ACC112 (cell line): ENCODE measurements at regions not wholly inside any gene's neighbourhood (a gene's known extent, or its start where the extent isn't known, plus 50 kb on each side); places are given as distances from the start of the nearest gene placed in this dataset.

ENCODE experiments used
- H2AFZ ChIP-seq: fragments of 200-600 bp; sonication (generic); one replicate; pipeline ENCODE4 v1.6.0; 2017; ENCODE audit warnings: antibody characterized with exemption, low read length; ENCODE audit not compliant: unreplicated experiment
- H3K27ac ChIP-seq: fragments of 200-600 bp; sonication (generic); 2 replicates; pipeline ENCODE4 v1.5.1; 2014; ENCODE audit warnings: low read depth, mild to moderate bottlenecking, antibody characterized with exemption, low read length, moderate library complexity
- H3K27me3 ChIP-seq: fragments of 200-600 bp; sonication (generic); 2 replicates; pipeline ENCODE4 v1.6.1; 2014; ENCODE audit warnings: mild to moderate bottlenecking, antibody characterized with exemption, low read length, moderate library complexity, mixed read lengths; ENCODE audit not compliant: insufficient read depth
- H3K36me3 ChIP-seq: fragments of 200-600 bp; sonication (generic); 2 replicates; pipeline ENCODE4 v1.6.1; 2016; ENCODE audit warnings: mild to moderate bottlenecking, antibody characterized with exemption, low read length, moderate library complexity, mixed read lengths; ENCODE audit not compliant: insufficient read depth
- H3K4me1 ChIP-seq: fragments of 200-600 bp; sonication (generic); one replicate; pipeline ENCODE4 v1.6.1; 2016; ENCODE audit warnings: low read length, mixed read lengths; ENCODE audit not compliant: insufficient read depth, unreplicated experiment, control insufficient read depth
- H3K4me3 ChIP-seq: fragments of 200-600 bp; sonication (generic); 2 replicates; pipeline ENCODE4 v1.5.1; 2014; ENCODE audit warnings: mild to moderate bottlenecking, low read depth, low read length
- H3K79me2 ChIP-seq: fragments of 200-600 bp; sonication (generic); one replicate; pipeline ENCODE4 v1.6.0; 2016; ENCODE audit warnings: low read length; ENCODE audit not compliant: control insufficient read depth, unreplicated experiment, insufficient read depth

- Histone ChIP-seq H3K36me3 (no peaks in the 10 kb centered on the region), H3K4me3 (no peak overlapping the region), H3K79me2 (no peaks in the 10 kb centered on the region), H3K27me3 (no peaks in the 10 kb centered on the region), H2AFZ (no peak overlapping the region), H3K27ac (no peak overlapping the region), H3K4me1 (no peaks in the 10 kb centered on the region)
Observed at GRCh38 chr7:25569765-25570164, 341.5 kb upstream of the NPVF start.

GRCh38 chr7:25572423-25572822 lies 344.1 kb upstream of the NPVF start:
- no peak overlapping the region for H2AFZ ChIP-seq
- H3K36me3 ChIP-seq, result no peaks in the 10 kb centered on the region
- H3K4me3 ChIP-seq, result no peak overlapping the region
- H3K27me3 ChIP-seq, result no peaks in the 10 kb centered on the region
- no peaks in the 10 kb centered on the region for H3K79me2 ChIP-seq
- no peaks in the 10 kb centered on the region for H3K4me1 ChIP-seq
- no peak overlapping the region for H3K27ac ChIP-seq

- Histone ChIP-seq H3K36me3 (no peaks in the 10 kb centered on the region), H3K27me3 (0 out of 2 replicates have a peak, but pooled peaks cover 5% of the 10 kb centered on the region), H3K4me3 (no peak overlapping the region), H3K27ac (no peak overlapping the region), H2AFZ (no peak overlapping the region), H3K4me1 (no peaks in the 10 kb centered on the region), H3K79me2 (no peaks in the 10 kb centered on the region)
Observed at GRCh38 chr7:25574828-25575227, 346.5 kb upstream of the NPVF start.

- Histone ChIP-seq H3K27me3 (0 out of 2 replicates have a peak, but pooled peaks cover 5% of the 10 kb centered on the region), H3K79me2 (no peaks in the 10 kb centered on the region), H3K4me3 (no peak overlapping the region), H2AFZ (no peak overlapping the region), H3K4me1 (no peaks in the 10 kb centered on the region), H3K27ac (no peak overlapping the region), H3K36me3 (no peaks in the 10 kb centered on the region)
Observed at GRCh38 chr7:25575634-25576033, 347.3 kb upstream of the NPVF start.

GRCh38 chr7:25578991-25579777 lies 350.9 kb upstream of the NPVF start:
- H3K79me2 ChIP-seq, result no peaks in the 10 kb centered on the region
- H3K36me3 ChIP-seq, result no peaks in the 10 kb centered on the region
- H3K27ac ChIP-seq, result no peak overlapping the region
- 0 out of 2 replicates have a peak, but pooled peaks cover 5% of the 10 kb centered on the region for H3K27me3 ChIP-seq
- H2AFZ ChIP-seq, result no peak overlapping the region
- no peaks in the 10 kb centered on the region for H3K4me1 ChIP-seq
- H3K4me3 ChIP-seq, result no peak overlapping the region

- Histone ChIP-seq H3K27ac (no peak overlapping the region), H3K4me1 (no peaks in the 10 kb centered on the region), H3K27me3 (0 out of 2 replicates have a peak, but pooled peaks cover 5% of the 10 kb centered on the region), H2AFZ (no peak overlapping the region), H3K4me3 (no peak overlapping the region), H3K36me3 (no peaks in the 10 kb centered on the region), H3K79me2 (no peaks in the 10 kb centered on the region)
Observed at GRCh38 chr7:25579778-25580075, 351.4 kb upstream of the NPVF start.

GRCh38 chr7:25580141-25580540 lies 351.9 kb upstream of the NPVF start:
- Histone ChIP-seq H3K36me3 (no peaks in the 10 kb centered on the region), H3K79me2 (no peaks in the 10 kb centered on the region), H3K27ac (no peak overlapping the region), H3K4me1 (no peaks in the 10 kb centered on the region), H2AFZ (no peak overlapping the region), H3K27me3 (0 out of 2 replicates have a peak, but pooled peaks cover 5% of the 10 kb centered on the region), H3K4me3 (no peak overlapping the region)

- no peaks in the 10 kb centered on the region for H3K4me1 ChIP-seq
- H2AFZ ChIP-seq, result no peak overlapping the region
- no peaks in the 10 kb centered on the region for H3K79me2 ChIP-seq
- no peak overlapping the region for H3K4me3 ChIP-seq
- no peak overlapping the region for H3K27ac ChIP-seq
- no peaks in the 10 kb centered on the region for H3K36me3 ChIP-seq
- H3K27me3 ChIP-seq, result 0 out of 2 replicates have a peak, but pooled peaks cover 5% of the 10 kb centered on the region
Observed at GRCh38 chr7:25583621-25584020, 355.3 kb upstream of the NPVF start.

- Histone ChIP-seq H3K27ac (no peak overlapping the region), H3K36me3 (no peaks in the 10 kb centered on the region), H3K79me2 (no peaks in the 10 kb centered on the region), H3K27me3 (0 out of 2 replicates have a peak, but pooled peaks cover 4% of the 10 kb centered on the region), H3K4me1 (no peaks in the 10 kb centered on the region), H2AFZ (no peak overlapping the region), H3K4me3 (no peak overlapping the region)
Observed at GRCh38 chr7:25584112-25584938, 356.0 kb upstream of the NPVF start.

- Histone ChIP-seq H3K36me3 (no peaks in the 10 kb centered on the region), H3K27me3 (no peaks in the 10 kb centered on the region), H2AFZ (no peak overlapping the region), H3K4me3 (no peak overlapping the region), H3K27ac (no peak overlapping the region), H3K79me2 (no peaks in the 10 kb centered on the region), H3K4me1 (no peaks in the 10 kb centered on the region)
Observed at GRCh38 chr7:25586513-25586912, 358.2 kb upstream of the NPVF start.

GRCh38 chr7:25594122-25594521 lies 365.8 kb upstream of the NPVF start:
- no peaks in the 10 kb centered on the region for H3K27me3 ChIP-seq
- no peak overlapping the region for H3K4me3 ChIP-seq

More at GRCh38 chr7:25594122-25594521, 365.8 kb upstream of the NPVF start:
- H3K4me1 ChIP-seq, result no peaks in the 10 kb centered on the region
- no peak overlapping the region for H2AFZ ChIP-seq
- no peaks in the 10 kb centered on the region for H3K36me3 ChIP-seq
- H3K27ac ChIP-seq, result no peak overlapping the region
- H3K79me2 ChIP-seq, result no peaks in the 10 kb centered on the region
